BLaER1 (cell line): ENCODE measurements at regions not wholly inside any gene's neighbourhood (a gene's known extent, or its start where the extent isn't known, plus 50 kb on each side); places are given as distances from the start of the nearest gene placed in this dataset.

Source experiments
- H3K27ac ChIP-seq: shearing (Covaris generic); formaldehyde crosslinking; 2 replicates; pipeline ENCODE4 v1.8.1; 2022
- H3K27me3 ChIP-seq: shearing (Covaris generic); formaldehyde crosslinking; 2 replicates; pipeline ENCODE4 v1.8.1; 2022
- H3K36me3 ChIP-seq: shearing (Covaris generic); formaldehyde crosslinking; 2 replicates; pipeline ENCODE4 v1.8.1; 2022
- H3K4me1 ChIP-seq: shearing (Covaris generic); formaldehyde crosslinking; 2 replicates; pipeline ENCODE4 v1.8.1; 2022
- H3K4me2 ChIP-seq: shearing (Covaris generic); formaldehyde crosslinking; 2 replicates; pipeline ENCODE4 v1.8.1; 2022
- H3K4me3 ChIP-seq: shearing (Covaris generic); formaldehyde crosslinking; 2 replicates; pipeline ENCODE4 v1.8.1; 2022
- H3K9ac ChIP-seq: shearing (Covaris generic); formaldehyde crosslinking; 2 replicates; pipeline ENCODE4 v1.8.1; 2022
- H3K9me3 ChIP-seq: shearing (Covaris generic); formaldehyde crosslinking; 2 replicates; pipeline ENCODE4 v1.8.1; 2022
- H4K20me1 ChIP-seq: shearing (Covaris generic); formaldehyde crosslinking; 2 replicates; pipeline ENCODE4 v1.8.1; 2022
- Cebpa-rat ChIP-seq: shearing (Covaris generic); IDR thresholded peaks from 2 replicates; pipeline ENCODE4 v1.8.1; 2022

- Histone ChIP-seq H3K4me3 (no peak overlapping the region), H3K9me3 (no peaks in the 10 kb centered on the region), H3K27me3 (no peaks in the 10 kb centered on the region), H3K9ac (no peak overlapping the region), H3K36me3 (no peaks in the 10 kb centered on the region), H4K20me1 (no peaks in the 10 kb centered on the region), H3K4me1 (peaks cover 7% of the 10 kb centered on the region; the same call in 1 of the 2 replicates), H3K4me2 (no peak overlapping the region), H3K27ac (no peak overlapping the region)
- TF ChIP-seq Cebpa-rat = no peak
Observed at GRCh38 chr14:42140001-42140400, 533.3 kb downstream of the LRFN5 start.

GRCh38 chr14:42138406-42138805 is 531.7 kb downstream of the LRFN5 start:
- Histone ChIP-seq H3K36me3 (no peaks in the 10 kb centered on the region), H3K4me3 (no peak overlapping the region), H3K4me2 (no peak overlapping the region), H3K9ac (no peak overlapping the region), H3K4me1 (peaks cover 7% of the 10 kb centered on the region; the same call in 1 of the 2 replicates), H3K27ac (no peak overlapping the region), H4K20me1 (no peaks in the 10 kb centered on the region), H3K9me3 (no peaks in the 10 kb centered on the region), H3K27me3 (no peaks in the 10 kb centered on the region)
- TF ChIP-seq Cebpa-rat = no peak

GRCh38 chr14:42130815-42131214 is 524.1 kb downstream of the LRFN5 start:
- Histone ChIP-seq H3K9ac (no peak overlapping the region), H4K20me1 (no peaks in the 10 kb centered on the region), H3K36me3 (no peaks in the 10 kb centered on the region), H3K4me3 (no peak overlapping the region), H3K27ac (no peak overlapping the region), H3K4me2 (no peak overlapping the region), H3K27me3 (no peaks in the 10 kb centered on the region), H3K9me3 (no peaks in the 10 kb centered on the region), H3K4me1 (no peaks in the 10 kb centered on the region)
- TF ChIP-seq Cebpa-rat = no peak

- Histone ChIP-seq H3K27ac (no peak overlapping the region), H3K4me3 (no peak overlapping the region), H3K9me3 (no peaks in the 10 kb centered on the region), H3K9ac (no peak overlapping the region), H3K36me3 (no peaks in the 10 kb centered on the region), H4K20me1 (no peaks in the 10 kb centered on the region), H3K4me2 (no peak overlapping the region), H3K27me3 (no peaks in the 10 kb centered on the region), H3K4me1 (no peaks in the 10 kb centered on the region)
- no peak for TF ChIP-seq Cebpa-rat
Observed at GRCh38 chr14:42123526-42123925, 516.9 kb downstream of the LRFN5 start.

- Histone ChIP-seq H3K4me2 (no peak overlapping the region), H3K27me3 (no peaks in the 10 kb centered on the region), H3K36me3 (no peaks in the 10 kb centered on the region), H3K27ac (no peak overlapping the region), H4K20me1 (no peaks in the 10 kb centered on the region), H3K9ac (no peak overlapping the region), H3K9me3 (peaks cover 36% of the 10 kb centered on the region), H3K4me3 (no peak overlapping the region), H3K4me1 (no peaks in the 10 kb centered on the region)
- no peak for TF ChIP-seq Cebpa-rat
Observed at GRCh38 chr14:42113358-42114069, 506.8 kb downstream of the LRFN5 start.

GRCh38 chr14:42112108-42112507 is 505.4 kb downstream of the LRFN5 start:
- Histone ChIP-seq H3K36me3 (no peaks in the 10 kb centered on the region), H3K4me3 (no peak overlapping the region), H3K27ac (no peak overlapping the region), H3K27me3 (no peaks in the 10 kb centered on the region), H3K9ac (no peak overlapping the region), H3K4me1 (no peaks in the 10 kb centered on the region), H3K4me2 (no peak overlapping the region), H3K9me3 (peaks cover 36% of the 10 kb centered on the region), H4K20me1 (no peaks in the 10 kb centered on the region)
- no peak for TF ChIP-seq Cebpa-rat

GRCh38 chr14:42111355-42111754 is 504.7 kb downstream of the LRFN5 start:
- no peaks in the 10 kb centered on the region for H3K27me3 ChIP-seq
- H4K20me1 ChIP-seq = no peaks in the 10 kb centered on the region
- H3K36me3 ChIP-seq = no peaks in the 10 kb centered on the region
- no peak overlapping the region for H3K9ac ChIP-seq
- H3K4me3 ChIP-seq = no peak overlapping the region
- H3K4me1 ChIP-seq = no peaks in the 10 kb centered on the region
- H3K4me2 ChIP-seq = no peak overlapping the region
- no peak overlapping the region for H3K27ac ChIP-seq
- TF ChIP-seq Cebpa-rat = no peak
- peaks cover 36% of the 10 kb centered on the region for H3K9me3 ChIP-seq

- H3K9ac ChIP-seq = no peak overlapping the region
- no peaks in the 10 kb centered on the region for H3K36me3 ChIP-seq
- H3K4me1 ChIP-seq = no peaks in the 10 kb centered on the region
- no peaks in the 10 kb centered on the region for H4K20me1 ChIP-seq
- H3K27ac ChIP-seq = no peak overlapping the region
- H3K4me3 ChIP-seq = no peak overlapping the region
- H3K9me3 ChIP-seq = peaks cover 36% of the 10 kb centered on the region
- H3K4me2 ChIP-seq = no peak overlapping the region
- H3K27me3 ChIP-seq = no peaks in the 10 kb centered on the region
- no peak for TF ChIP-seq Cebpa-rat
Observed at GRCh38 chr14:42110167-42110566, 503.5 kb downstream of the LRFN5 start.

- Histone ChIP-seq H3K9me3 (0 out of 2 replicates have a peak, but pooled peaks cover 9% of the 10 kb centered on the region), H3K27ac (no peak overlapping the region), H3K4me1 (no peaks in the 10 kb centered on the region), H3K36me3 (no peaks in the 10 kb centered on the region), H3K9ac (no peak overlapping the region), H3K4me2 (no peak overlapping the region), H3K4me3 (no peak overlapping the region), H3K27me3 (no peaks in the 10 kb centered on the region), H4K20me1 (no peaks in the 10 kb centered on the region)
- no peak for TF ChIP-seq Cebpa-rat
Observed at GRCh38 chr14:42095155-42095554, 488.5 kb downstream of the LRFN5 start.

- H3K9me3 ChIP-seq = no peaks in the 10 kb centered on the region
- no peak overlapping the region for H3K9ac ChIP-seq
- H3K4me2 ChIP-seq = no peak overlapping the region
- no peaks in the 10 kb centered on the region for H4K20me1 ChIP-seq
- H3K4me3 ChIP-seq = no peak overlapping the region
- no peaks in the 10 kb centered on the region for H3K36me3 ChIP-seq
- H3K4me1 ChIP-seq = no peaks in the 10 kb centered on the region
- TF ChIP-seq Cebpa-rat = no peak
- no peak overlapping the region for H3K27ac ChIP-seq
- no peaks in the 10 kb centered on the region for H3K27me3 ChIP-seq
Observed at GRCh38 chr14:42090122-42090521, 483.4 kb downstream of the LRFN5 start.

- H3K36me3 ChIP-seq = no peaks in the 10 kb centered on the region
- H3K4me3 ChIP-seq = no peak overlapping the region
Observed at GRCh38 chr14:42079911-42080310, 473.2 kb downstream of the LRFN5 start.

More at GRCh38 chr14:42079911-42080310, 473.2 kb downstream of the LRFN5 start:
- Histone ChIP-seq H3K27ac (no peak overlapping the region), H3K4me1 (no peaks in the 10 kb centered on the region), H4K20me1 (no peaks in the 10 kb centered on the region), H3K4me2 (no peak overlapping the region), H3K27me3 (no peaks in the 10 kb centered on the region), H3K9ac (no peak overlapping the region), H3K9me3 (no peaks in the 10 kb centered on the region)
- no peak for TF ChIP-seq Cebpa-rat
